Activated T-helper 17 cell treated with anti-CD3 and anti-CD28 coated beads, Interleukin-2, amount 50 U/mL, for 72 hours (primary cell): ENCODE measurements at regions not wholly inside any gene's neighbourhood (a gene's known extent, or its start where the extent isn't known, plus 50 kb on each side); places are given as distances from the start of the nearest gene placed in this dataset.
A peak's percentile ranks its signal among the peaks of the same experiment; 100 is the strongest.

Source experiments
- ATAC-seq: fragments of 150-1000 bp; cut with Tn5 transposase; replicated peaks from 2 replicates; pipeline ENCODE4 v1.10.0; 2021; ENCODE audit warnings: mild to moderate bottlenecking, moderate library complexity
- H3K27ac Mint-ChIP-seq: one replicate; pipeline ENCODE4 v1.8.0; 2022; ENCODE audit warnings: mixed read lengths
- H3K27me3 Mint-ChIP-seq: one replicate; pipeline ENCODE4 v1.8.0; 2022; ENCODE audit warnings: mixed read lengths
- H3K36me3 Mint-ChIP-seq: one replicate; pipeline ENCODE4 v1.8.0; 2022; ENCODE audit warnings: low read depth, mild to moderate bottlenecking, mixed read lengths
- H3K4me1 Mint-ChIP-seq: one replicate; pipeline ENCODE4 v1.8.0; 2022; ENCODE audit warnings: mixed read lengths
- H3K4me3 Mint-ChIP-seq: one replicate; pipeline ENCODE4 v1.8.0; 2022; ENCODE audit warnings: mild to moderate bottlenecking, mixed read lengths
- H3K9me3 Mint-ChIP-seq: one replicate; pipeline ENCODE4 v1.8.0; 2022; ENCODE audit warnings: mixed read lengths

DNA sequence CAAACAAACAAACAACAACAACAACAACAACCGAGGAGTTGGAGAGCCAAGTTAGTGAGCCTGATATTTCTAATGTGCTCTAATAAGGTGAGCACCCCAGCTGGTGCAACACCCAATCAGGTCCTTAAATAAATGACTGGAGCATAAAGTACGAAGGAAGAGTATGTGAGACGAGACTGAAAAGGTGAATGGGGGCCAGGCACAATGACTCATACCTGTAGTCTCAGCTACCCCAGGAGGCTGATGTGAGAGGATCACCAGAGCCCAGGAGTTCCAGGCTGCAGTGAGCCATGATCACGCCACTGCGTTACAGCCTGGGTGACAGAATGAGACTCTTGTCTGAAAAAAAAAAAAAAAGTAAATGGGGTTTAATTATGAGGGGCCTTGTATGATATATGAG, 152.0 kb upstream of the ZRANB2 start:
- no peaks in the 10 kb centered on the region for H3K27me3 Mint-ChIP-seq
- H3K4me3 Mint-ChIP-seq = no peak overlapping the region
- H3K9me3 Mint-ChIP-seq = peaks cover 16% of the 10 kb centered on the region
- no peak for ATAC-seq
- no peaks in the 10 kb centered on the region for H3K4me1 Mint-ChIP-seq
- no peak overlapping the region for H3K27ac Mint-ChIP-seq
- no peaks in the 10 kb centered on the region for H3K36me3 Mint-ChIP-seq

DNA sequence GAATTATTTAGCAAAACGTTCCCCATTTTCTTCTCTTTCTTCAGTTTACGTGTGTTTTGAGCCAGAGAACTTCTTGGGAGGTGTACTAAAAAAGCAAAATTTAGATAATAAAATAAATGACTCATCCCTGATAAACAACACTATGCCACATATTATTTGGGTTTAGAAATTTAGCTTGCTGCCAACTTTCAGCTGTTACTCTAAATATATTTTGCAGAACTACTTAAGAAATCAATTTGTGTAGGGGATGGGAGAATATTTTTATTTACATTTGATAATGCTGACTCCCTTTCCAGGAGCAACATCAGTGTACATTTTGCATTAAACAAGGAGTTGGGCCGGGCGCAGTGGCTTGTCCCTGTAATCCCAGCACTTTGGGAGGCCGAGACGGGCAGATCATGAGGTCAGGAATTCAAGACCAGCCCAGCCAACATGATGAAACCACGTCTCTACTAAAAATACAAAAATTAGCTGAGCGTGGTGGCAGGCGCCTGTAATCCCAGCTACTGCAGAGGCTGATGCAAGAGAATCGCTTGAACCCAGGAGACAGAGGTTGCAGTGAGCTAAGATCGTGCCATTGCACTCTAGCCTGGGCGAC, 151.4 kb upstream of the ZRANB2 start:
- Mint-ChIP-seq H3K9me3 (peaks cover 17% of the 10 kb centered on the region), H3K27ac (no peak overlapping the region), H3K4me3 (no peak overlapping the region), H3K4me1 (no peaks in the 10 kb centered on the region), H3K27me3 (no peaks in the 10 kb centered on the region), H3K36me3 (no peaks in the 10 kb centered on the region)
- ATAC-seq = no peak

DNA sequence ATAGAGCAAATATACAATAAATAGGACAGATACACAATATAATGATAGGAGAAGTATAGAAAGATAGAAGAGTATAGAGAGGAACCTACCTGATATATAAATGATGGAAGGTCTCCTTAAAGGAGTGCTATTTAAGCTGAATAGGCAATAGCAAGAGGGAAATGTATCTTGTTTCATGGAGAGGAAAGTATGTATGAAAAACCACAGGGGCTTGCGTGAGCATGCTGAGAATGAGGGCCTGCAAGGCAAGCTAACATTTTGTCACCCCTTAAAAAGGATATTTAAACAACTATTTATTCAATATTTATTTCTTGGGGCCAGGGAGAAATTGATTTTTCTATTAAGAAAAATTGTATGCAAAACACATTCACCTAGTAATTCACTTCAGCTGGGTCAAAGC, 150.9 kb upstream of the ZRANB2 start:
- Mint-ChIP-seq H3K9me3 (peaks cover 21% of the 10 kb centered on the region), H3K27me3 (no peaks in the 10 kb centered on the region), H3K4me3 (no peak overlapping the region), H3K4me1 (no peaks in the 10 kb centered on the region), H3K27ac (no peak overlapping the region), H3K36me3 (no peaks in the 10 kb centered on the region)
- no peak for ATAC-seq

DNA sequence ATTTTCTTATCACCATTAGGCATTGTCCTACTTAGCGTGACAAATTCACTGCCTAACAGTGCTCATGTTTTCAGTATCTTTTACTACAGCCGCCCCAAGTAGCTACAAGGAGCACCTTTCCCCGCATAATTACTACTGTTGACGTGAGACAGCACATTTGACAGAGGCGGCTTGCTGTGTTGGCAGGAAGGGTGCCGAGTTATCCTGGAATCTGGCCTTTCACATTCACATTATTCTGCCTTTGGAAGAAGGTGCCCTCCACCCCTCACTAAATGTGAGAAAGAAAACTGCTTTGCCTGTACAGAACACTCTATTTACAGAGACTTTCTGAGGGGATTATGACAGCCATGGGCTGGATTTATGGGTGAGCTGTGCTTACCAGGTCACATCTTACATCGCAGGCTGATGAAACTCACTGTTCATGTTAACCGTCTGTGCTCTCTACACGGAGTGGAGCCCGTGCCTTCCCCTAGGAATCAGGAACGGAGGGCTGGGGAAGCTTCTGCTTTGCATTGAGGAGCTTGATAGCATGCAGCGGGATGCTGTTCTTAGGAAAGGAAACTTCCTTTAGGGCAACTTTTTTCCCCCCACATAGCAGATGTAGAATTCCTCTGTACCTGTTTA, 148.0 kb upstream of the ZRANB2 start:
- H3K27me3 Mint-ChIP-seq = no peaks in the 10 kb centered on the region
- no peak overlapping the region for H3K27ac Mint-ChIP-seq
- no peak for ATAC-seq
- H3K4me3 Mint-ChIP-seq = no peak overlapping the region
- no peaks in the 10 kb centered on the region for H3K36me3 Mint-ChIP-seq
- H3K4me1 Mint-ChIP-seq = no peaks in the 10 kb centered on the region
- peaks cover 23% of the 10 kb centered on the region for H3K9me3 Mint-ChIP-seq

DNA sequence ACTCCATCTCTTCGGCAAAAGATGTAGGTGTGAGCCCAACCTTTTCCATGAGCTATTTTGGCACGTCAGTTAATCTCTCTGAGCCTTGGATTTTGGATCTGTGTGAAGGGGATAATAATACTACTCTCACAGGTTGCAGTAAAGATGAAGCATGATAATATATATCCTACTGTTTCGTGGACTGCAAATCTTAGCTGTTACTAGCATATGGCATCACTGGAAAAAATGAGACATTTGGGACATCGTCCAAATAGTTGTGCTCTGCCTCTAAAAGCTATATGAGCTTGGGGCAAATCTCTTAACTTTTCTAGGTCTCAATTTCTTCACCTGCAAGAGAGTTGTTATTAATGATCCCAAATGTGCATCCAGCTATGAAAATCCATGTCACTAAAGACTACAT, 147.4 kb upstream of the ZRANB2 start:
- Mint-ChIP-seq H3K4me1 (no peaks in the 10 kb centered on the region), H3K36me3 (no peaks in the 10 kb centered on the region), H3K4me3 (no peak overlapping the region), H3K9me3 (peaks cover 26% of the 10 kb centered on the region), H3K27ac (no peak overlapping the region), H3K27me3 (no peaks in the 10 kb centered on the region)
- ATAC-seq = no peak

DNA sequence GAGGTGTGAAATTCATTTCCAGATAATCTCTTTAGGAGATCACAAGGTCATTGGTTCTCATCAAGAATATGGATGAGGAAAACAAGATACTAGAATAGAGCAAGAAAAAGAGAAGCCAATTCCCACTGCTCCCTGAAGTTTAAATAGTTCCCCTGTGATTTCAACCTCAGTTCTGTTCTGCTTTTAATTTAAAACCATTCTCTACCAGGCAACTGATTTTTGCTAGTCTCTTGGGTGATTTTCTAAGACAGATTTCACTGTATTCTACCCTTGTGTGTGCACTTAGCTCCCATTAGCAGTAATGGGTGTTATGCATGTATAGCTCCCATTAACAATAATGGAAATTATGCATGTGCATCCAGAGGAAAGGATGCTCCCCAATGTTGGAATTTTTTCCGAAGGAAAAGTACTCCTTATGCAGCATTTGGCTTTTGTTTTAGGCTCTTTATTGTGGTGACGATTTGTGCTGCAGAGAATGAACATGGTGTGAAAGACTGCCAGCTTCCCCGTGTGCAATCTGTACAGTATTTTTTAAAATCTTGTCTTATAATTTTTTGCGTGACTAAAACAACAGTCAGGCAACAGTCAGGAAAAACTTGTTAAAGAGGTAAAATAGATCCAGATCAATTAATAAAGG, 144.0 kb upstream of the ZRANB2 start:
- Mint-ChIP-seq H3K36me3 (no peaks in the 10 kb centered on the region), H3K4me3 (no peak overlapping the region), H3K27me3 (no peaks in the 10 kb centered on the region), H3K27ac (no peak overlapping the region), H3K9me3 (peaks cover 14% of the 10 kb centered on the region), H3K4me1 (no peaks in the 10 kb centered on the region)
- no peak for ATAC-seq

DNA sequence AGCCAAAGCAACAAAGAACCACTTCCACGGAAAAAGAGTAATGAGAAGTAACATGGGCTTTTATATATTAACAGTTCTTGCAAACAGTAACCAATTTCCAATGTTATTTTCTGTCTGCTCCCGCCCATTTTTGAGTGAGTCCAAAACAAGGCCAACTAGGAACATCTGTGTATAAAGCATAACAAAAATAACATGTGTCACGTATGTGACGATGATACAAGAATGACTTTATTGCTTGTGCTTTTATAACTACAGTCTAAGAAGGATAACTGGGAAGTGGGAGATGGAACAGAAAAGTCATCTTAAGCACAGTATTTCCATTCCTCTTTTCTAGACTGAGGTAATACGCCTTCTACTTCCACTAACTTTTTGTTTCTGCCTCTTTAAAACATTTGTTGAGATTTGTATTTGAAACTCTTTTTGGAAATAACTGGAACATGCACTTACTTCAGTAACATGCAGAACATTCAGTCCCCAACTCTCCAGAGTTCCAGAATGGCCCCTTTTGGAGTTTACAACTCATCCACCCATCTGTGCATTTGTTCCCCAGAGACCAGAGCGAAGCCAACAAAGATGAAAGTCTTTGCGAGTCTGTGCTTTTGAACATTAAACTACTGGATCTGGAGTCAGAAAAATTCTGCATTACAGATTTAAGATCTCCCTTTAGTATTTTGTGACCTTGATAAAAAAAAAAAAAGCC, 143.0 kb upstream of the ZRANB2 start:
- H3K9me3 Mint-ChIP-seq = peaks cover 14% of the 10 kb centered on the region

DNA sequence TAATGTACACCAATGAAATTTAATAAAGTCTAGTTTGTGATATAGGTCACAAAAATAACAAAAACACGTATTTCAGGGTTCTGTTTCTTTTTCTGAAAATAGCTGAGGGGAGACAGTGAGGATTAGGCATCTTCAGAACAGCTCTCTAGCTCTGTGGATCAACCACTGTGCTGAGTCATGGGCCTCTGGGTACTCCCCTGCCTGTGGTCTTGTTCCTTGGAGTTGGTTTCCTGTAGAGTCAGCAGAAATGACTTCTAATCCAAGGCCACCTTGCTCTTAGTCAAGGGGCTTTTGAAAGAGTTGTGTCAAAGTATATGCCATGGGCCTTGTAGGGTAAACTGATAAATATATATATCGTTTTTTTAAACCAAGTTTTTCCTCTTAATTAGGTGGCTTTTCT, 141.8 kb upstream of the ZRANB2 start:
- Mint-ChIP-seq H3K4me1 (no peaks in the 10 kb centered on the region), H3K27me3 (no peaks in the 10 kb centered on the region), H3K4me3 (no peak overlapping the region), H3K27ac (no peak overlapping the region), H3K36me3 (no peaks in the 10 kb centered on the region), H3K9me3 (peaks cover 9% of the 10 kb centered on the region)
- peak; percentile 43 for ATAC-seq

More for the DNA sequence above, 143.0 kb upstream of the ZRANB2 start:
- Mint-ChIP-seq H3K36me3 (no peaks in the 10 kb centered on the region), H3K4me3 (no peak overlapping the region), H3K4me1 (no peaks in the 10 kb centered on the region), H3K27ac (no peak overlapping the region), H3K27me3 (no peaks in the 10 kb centered on the region)
- no peak for ATAC-seq

DNA sequence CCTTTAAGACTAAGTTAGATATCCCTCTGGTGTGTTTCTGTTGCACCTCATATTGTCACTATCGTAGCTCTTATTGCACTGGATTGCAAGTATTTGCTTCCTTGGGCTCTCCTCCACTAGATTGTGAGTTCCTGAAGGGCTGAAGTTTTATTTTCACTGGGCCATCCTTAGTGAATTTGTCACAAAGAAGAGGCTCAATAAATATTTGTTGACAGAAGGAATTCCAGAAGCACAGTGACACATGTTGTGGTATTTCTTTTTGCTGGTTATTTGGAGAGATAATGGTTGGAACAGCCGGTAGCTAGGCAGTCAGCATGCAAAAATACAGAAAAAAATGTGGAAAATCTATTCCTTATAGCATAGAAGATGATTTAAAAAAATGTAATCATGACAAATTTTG, 129.9 kb upstream of the ZRANB2 start:
- H3K4me3 Mint-ChIP-seq = no peak overlapping the region
- H3K36me3 Mint-ChIP-seq = no peaks in the 10 kb centered on the region
- ATAC-seq = no peak
- H3K4me1 Mint-ChIP-seq = no peaks in the 10 kb centered on the region
- H3K9me3 Mint-ChIP-seq = peaks cover 6% of the 10 kb centered on the region
- no peak overlapping the region for H3K27ac Mint-ChIP-seq
- H3K27me3 Mint-ChIP-seq = no peaks in the 10 kb centered on the region

DNA sequence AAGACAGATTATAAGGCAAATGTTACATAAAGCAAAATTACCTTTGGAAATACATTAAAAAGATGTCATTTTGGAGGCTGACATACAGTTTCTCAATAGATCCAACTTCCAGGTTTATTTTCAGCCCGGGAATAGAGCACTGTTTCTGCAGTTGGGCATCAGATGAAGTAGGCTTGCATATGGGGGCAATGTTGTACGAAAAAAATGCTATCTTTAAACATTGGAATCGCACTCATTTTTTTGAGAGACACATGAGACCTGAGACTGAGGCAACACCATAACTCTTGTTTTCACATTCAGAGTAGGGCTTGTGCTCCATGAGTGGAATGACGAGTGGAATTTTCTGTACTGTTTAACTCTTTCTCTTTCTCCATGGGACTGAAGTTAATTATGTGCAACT, 122.4 kb upstream of the ZRANB2 start:
- no peaks in the 10 kb centered on the region for H3K36me3 Mint-ChIP-seq
- no peaks in the 10 kb centered on the region for H3K4me1 Mint-ChIP-seq
- no peak overlapping the region for H3K27ac Mint-ChIP-seq
- no peak overlapping the region for H3K4me3 Mint-ChIP-seq
- H3K9me3 Mint-ChIP-seq = peaks cover 4% of the 10 kb centered on the region
- no peak for ATAC-seq
- no peaks in the 10 kb centered on the region for H3K27me3 Mint-ChIP-seq

DNA sequence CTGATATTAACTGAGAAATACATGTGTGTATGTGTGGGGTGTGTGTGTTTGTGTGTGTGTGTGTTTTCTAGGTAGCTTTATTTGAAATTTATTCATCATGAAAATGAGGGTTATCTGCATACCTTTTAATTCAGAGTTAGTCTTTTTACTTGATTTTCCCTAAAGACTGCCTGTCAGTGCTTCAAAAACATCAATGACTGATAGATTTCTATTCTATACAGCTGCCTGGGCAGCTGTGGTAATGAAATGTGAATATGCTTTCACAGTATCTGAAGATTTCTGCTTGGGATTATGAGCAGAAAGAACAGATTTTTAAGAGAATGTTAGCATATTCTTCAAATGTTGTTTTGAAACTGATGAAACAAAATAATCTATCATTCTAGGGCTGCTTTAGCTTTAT, 119.7 kb upstream of the ZRANB2 start:
- Mint-ChIP-seq H3K4me3 (no peak overlapping the region), H3K4me1 (no peaks in the 10 kb centered on the region), H3K36me3 (no peaks in the 10 kb centered on the region), H3K27me3 (no peaks in the 10 kb centered on the region), H3K9me3 (peaks cover 3% of the 10 kb centered on the region), H3K27ac (no peak overlapping the region)
- ATAC-seq = no peak

DNA sequence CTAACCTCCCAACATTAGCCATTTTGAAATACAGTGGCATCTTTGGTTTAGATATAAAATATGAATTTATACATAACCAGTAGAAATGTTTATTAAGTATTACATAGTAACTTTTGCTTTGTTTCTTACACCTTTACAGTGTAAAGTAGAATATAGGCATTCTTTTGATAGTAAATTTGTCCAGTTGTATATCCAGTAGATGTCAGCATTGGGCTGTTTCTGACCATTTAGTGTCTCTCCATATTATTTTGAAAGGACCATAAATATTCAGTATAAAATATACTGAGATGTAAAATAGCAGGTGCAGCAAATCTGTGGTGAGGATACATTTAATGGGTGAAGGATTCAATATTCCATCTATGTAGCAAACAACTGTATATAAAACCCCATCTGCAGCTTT, 115.8 kb upstream of the ZRANB2 start:
- H3K4me3 Mint-ChIP-seq = no peak overlapping the region
- H3K9me3 Mint-ChIP-seq = no peaks in the 10 kb centered on the region

DNA sequence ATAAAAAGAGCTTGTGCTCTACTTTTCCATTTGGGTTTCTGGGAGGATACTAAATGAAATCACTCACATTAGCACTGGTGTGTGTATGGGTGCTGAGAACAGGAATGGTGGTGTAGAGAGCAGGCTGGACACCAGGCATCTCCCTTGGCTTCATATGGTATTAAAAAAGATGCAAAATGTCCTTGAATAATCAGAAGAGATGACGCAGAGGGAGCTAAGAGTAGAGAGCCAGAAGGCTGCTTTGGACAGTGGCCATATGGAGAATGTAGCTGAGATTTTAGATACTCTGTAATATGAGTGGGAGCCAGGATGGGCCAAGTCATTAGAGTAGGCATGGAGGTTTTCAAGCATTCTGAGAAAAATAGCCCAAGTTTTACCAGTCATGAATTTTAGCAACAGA, 112.3 kb upstream of the ZRANB2 start:
- H3K9me3 Mint-ChIP-seq = peaks cover 3% of the 10 kb centered on the region
- no peaks in the 10 kb centered on the region for H3K36me3 Mint-ChIP-seq
- no peaks in the 10 kb centered on the region for H3K4me1 Mint-ChIP-seq
- ATAC-seq = no peak
- no peak overlapping the region for H3K27ac Mint-ChIP-seq
- no peak overlapping the region for H3K4me3 Mint-ChIP-seq
- H3K27me3 Mint-ChIP-seq = no peaks in the 10 kb centered on the region

More for the DNA sequence above, 115.8 kb upstream of the ZRANB2 start:
- Mint-ChIP-seq H3K4me1 (no peaks in the 10 kb centered on the region), H3K27ac (no peak overlapping the region), H3K36me3 (no peaks in the 10 kb centered on the region), H3K27me3 (no peaks in the 10 kb centered on the region)
- no peak for ATAC-seq

DNA sequence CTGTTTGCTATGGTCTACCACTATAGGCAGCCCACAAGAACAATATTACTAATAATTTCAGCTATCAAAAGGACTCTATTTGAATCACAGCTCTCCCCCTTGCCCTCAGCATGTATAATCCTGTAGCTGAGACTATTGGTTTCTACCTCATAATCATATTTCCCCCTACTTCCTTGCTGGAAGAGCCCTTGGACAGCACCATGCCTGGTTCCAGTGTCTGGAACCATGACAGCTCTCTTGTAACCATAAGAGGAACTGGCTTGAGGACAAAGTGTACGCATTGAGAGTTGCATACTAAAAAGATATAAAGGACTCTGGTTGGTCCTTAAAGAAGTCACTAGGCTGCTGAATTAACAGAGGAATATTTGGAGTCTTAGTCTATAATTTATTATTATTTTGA, 110.7 kb upstream of the ZRANB2 start:
- Mint-ChIP-seq H3K27me3 (no peaks in the 10 kb centered on the region), H3K9me3 (peaks cover 4% of the 10 kb centered on the region), H3K4me1 (no peaks in the 10 kb centered on the region), H3K4me3 (no peak overlapping the region), H3K36me3 (no peaks in the 10 kb centered on the region), H3K27ac (no peak overlapping the region)
- ATAC-seq = no peak

DNA sequence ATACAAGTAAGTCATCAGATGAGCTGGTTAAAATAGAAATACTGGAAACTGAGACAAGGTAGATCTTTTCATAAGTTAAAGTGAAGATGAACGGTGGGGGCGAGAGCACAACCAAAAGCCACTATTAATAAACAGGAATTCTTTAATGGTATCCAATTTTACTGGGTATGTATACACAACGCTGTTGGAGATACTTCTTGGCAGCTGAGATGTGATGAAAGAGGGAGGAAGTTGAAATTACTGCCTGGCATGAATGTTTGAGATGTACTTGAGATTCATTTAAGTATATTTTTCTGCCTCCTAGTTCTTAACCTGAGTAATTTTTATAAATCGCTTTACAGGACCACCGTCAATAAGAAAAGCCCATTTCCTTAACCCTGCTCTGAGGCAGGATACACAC, 110.0 kb upstream of the ZRANB2 start:
- H3K36me3 Mint-ChIP-seq = no peaks in the 10 kb centered on the region

More for the DNA sequence above, 110.0 kb upstream of the ZRANB2 start:
- H3K4me3 Mint-ChIP-seq = no peak overlapping the region
- no peak for ATAC-seq
- H3K9me3 Mint-ChIP-seq = peaks cover 4% of the 10 kb centered on the region
- H3K27ac Mint-ChIP-seq = no peak overlapping the region
- no peaks in the 10 kb centered on the region for H3K27me3 Mint-ChIP-seq
- no peaks in the 10 kb centered on the region for H3K4me1 Mint-ChIP-seq
